H1 (cell line): ENCODE measurements at regions not wholly inside any gene's neighbourhood (a gene's known extent, or its start where the extent isn't known, plus 50 kb on each side); places are given as distances from the start of the nearest gene placed in this dataset.

Experiments used
- EP300 ChIP-seq, 2 experiments: IDR thresholded peaks; 1 replicate in 1 of 2; 2 replicates in 1 of 2; pipeline ENCODE4 v1.6.1; 2011 to 2012; ENCODE audit warnings: low read depth in 2 of 2, low read length in 2 of 2, mild to moderate bottlenecking in 2 of 2, borderline replicate concordance in 1 of 2, inconsistent platforms in 1 of 2, moderate library complexity in 1 of 2
- PHF8 ChIP-seq: fragments of 200-600 bp; sonication (generic); conservative IDR thresholded peaks from 2 replicates; pipeline ENCODE4 v1.7.1; 2012; ENCODE audit warnings: low read depth, mild to moderate bottlenecking, inconsistent platforms, low read length, moderate library complexity
- RFX5 ChIP-seq: IDR thresholded peaks from 2 replicates; pipeline ENCODE4 v1.6.1; 2011; ENCODE audit warnings: low read depth, low read length, improper control_type of control experiment, borderline replicate concordance
- RXRA ChIP-seq: IDR thresholded peaks from 2 replicates; pipeline ENCODE4 v1.6.1; 2011; ENCODE audit warnings: low read depth, mild to moderate bottlenecking, low read length, moderate library complexity; ENCODE audit not compliant: insufficient read depth
- SIN3A ChIP-seq, 2 experiments: IDR thresholded peaks in 1 of 2; conservative IDR thresholded peaks in 1 of 2; 2 replicates each; pipeline ENCODE4 v1.6.1; 2011 to 2012; ENCODE audit warnings: low read length in 2 of 2, improper control_type of control experiment in 1 of 2, low read depth in 1 of 2, mild to moderate bottlenecking in 1 of 2
- ZNF274 ChIP-seq: IDR thresholded peaks from 2 replicates; pipeline ENCODE4 v1.7.0; 2012; ENCODE audit warnings: low read length, borderline replicate concordance; ENCODE audit errors: extremely low read depth

DNA sequence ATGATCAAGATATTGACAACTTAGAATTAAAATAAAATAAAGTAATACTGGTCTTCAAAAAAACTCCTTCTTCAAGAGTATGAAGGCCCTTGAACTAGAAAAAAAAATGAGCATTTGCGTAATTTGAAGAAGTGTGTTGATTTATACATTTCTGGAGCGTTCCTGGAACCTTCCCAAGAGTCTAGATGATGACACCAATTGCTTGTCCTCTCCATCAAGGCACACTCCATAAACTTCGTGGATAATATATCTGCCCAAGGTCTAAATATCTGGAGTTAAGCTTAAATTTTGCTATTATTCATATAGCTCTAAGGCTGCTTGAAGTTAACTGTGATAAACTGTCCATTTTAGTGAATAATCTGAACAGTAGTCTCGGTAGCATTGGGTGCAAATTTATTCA is 361.3 kb upstream of the CNTN5 start:
- TF ChIP-seq PHF8, result no peak
- no peak for TF ChIP-seq RXRA
- no peak for TF ChIP-seq ZNF274
- TF ChIP-seq SIN3A (conservative IDR thresholded peaks at IDR 0.05 in 1 of 2, IDR thresholded peaks at IDR 0.05 in 1 of 2; ENCODE audit: low read depth in 1 of 2, low read length in 2 of 2), result no peak
- no peak for TF ChIP-seq EP300 (IDR thresholded peaks at IDR 0.05; ENCODE audit: borderline replicate concordance in 1 of 2, low read depth in 2 of 2, low read length in 2 of 2)
- no peak for TF ChIP-seq RFX5
